Activated CD4-positive, alpha-beta T cell treated with anti-CD3 and anti-CD28 coated beads, Interleukin-2, amount 50 U/mL, for 1 hour (primary cell): ENCODE measurements at regions not wholly inside any gene's neighbourhood (a gene's known extent, or its start where the extent isn't known, plus 50 kb on each side); places are given as distances from the start of the nearest gene placed in this dataset.

Source experiments
- DNase-seq: peaks from one replicate; pipeline ENCODE4 v3.0.0-alpha.2; 2020

GRCh38 chr18:41449612-41450011 lies 505.4 kb upstream of the PIK3C3 start:
- no peak for DNase-seq

- DNase-seq: no peak
Observed at GRCh38 chr18:41444943-41445342, 510.1 kb upstream of the PIK3C3 start.

- no peak for DNase-seq
Observed at GRCh38 chr18:41436772-41437171, 518.3 kb upstream of the PIK3C3 start.

GRCh38 chr18:41418598-41418997 lies 536.4 kb upstream of the PIK3C3 start:
- no peak for DNase-seq

- no peak for DNase-seq
Observed at GRCh38 chr18:41416044-41416443, 539.0 kb upstream of the PIK3C3 start.

GRCh38 chr18:41410006-41410405 lies 545.0 kb upstream of the PIK3C3 start:
- no peak for DNase-seq

GRCh38 chr18:41406834-41407233 lies 548.2 kb upstream of the PIK3C3 start:
- no peak for DNase-seq

GRCh38 chr18:41396861-41397260 lies 558.2 kb upstream of the PIK3C3 start:
- no peak for DNase-seq

- DNase-seq: no peak
Observed at GRCh38 chr18:41396211-41396610, 558.8 kb upstream of the PIK3C3 start.

GRCh38 chr18:41395695-41396094 lies 559.3 kb upstream of the PIK3C3 start:
- DNase-seq: no peak

- no peak for DNase-seq
Observed at GRCh38 chr18:41391616-41392595, 563.1 kb upstream of the PIK3C3 start.

GRCh38 chr18:41390309-41390708 lies 564.7 kb upstream of the PIK3C3 start:
- no peak for DNase-seq

- no peak for DNase-seq
Observed at GRCh38 chr18:41378598-41378997, 576.4 kb upstream of the PIK3C3 start.

- no peak for DNase-seq
Observed at GRCh38 chr18:41373612-41374011, 581.4 kb upstream of the PIK3C3 start.

- no peak for DNase-seq
Observed at GRCh38 chr18:41372046-41372665, 582.9 kb upstream of the PIK3C3 start.

GRCh38 chr18:41371156-41372045 lies 583.6 kb upstream of the PIK3C3 start:
- DNase-seq: no peak

- no peak for DNase-seq
Observed at GRCh38 chr18:41370740-41371139, 584.3 kb upstream of the PIK3C3 start.

GRCh38 chr18:41357708-41358107 lies 597.3 kb upstream of the PIK3C3 start:
- DNase-seq: no peak

- no peak for DNase-seq
Observed at GRCh38 chr18:41353777-41354528, 601.1 kb upstream of the PIK3C3 start.

- no peak for DNase-seq
Observed at GRCh38 chr18:41351430-41351829, 603.6 kb upstream of the PIK3C3 start.

- DNase-seq: no peak
Observed at GRCh38 chr18:41347057-41347456, 608.0 kb upstream of the PIK3C3 start.

GRCh38 chr18:41343808-41344207 lies 611.2 kb upstream of the PIK3C3 start:
- no peak for DNase-seq
